GM12865 (cell line): ENCODE measurements at regions not wholly inside any gene's neighbourhood (a gene's known extent, or its start where the extent isn't known, plus 50 kb on each side); places are given as distances from the start of the nearest gene placed in this dataset.

ENCODE experiments used
- DNase-seq: peaks from one replicate; pipeline ENCODE4 v3.0.0; 2010; ENCODE audit warnings: low read depth
- H3K4me3 ChIP-seq: 2 replicates; pipeline ENCODE4 v1.5.1; 2011; ENCODE audit warnings: mild to moderate bottlenecking, low read depth, low read length, control low read depth
- CTCF ChIP-seq: IDR thresholded peaks from 2 replicates; pipeline ENCODE4 v1.5.1; 2011; ENCODE audit warnings: low read length, control low read depth, low read depth, inconsistent platforms; ENCODE audit not compliant: insufficient read depth; ENCODE audit errors: missing control alignments

DNA sequence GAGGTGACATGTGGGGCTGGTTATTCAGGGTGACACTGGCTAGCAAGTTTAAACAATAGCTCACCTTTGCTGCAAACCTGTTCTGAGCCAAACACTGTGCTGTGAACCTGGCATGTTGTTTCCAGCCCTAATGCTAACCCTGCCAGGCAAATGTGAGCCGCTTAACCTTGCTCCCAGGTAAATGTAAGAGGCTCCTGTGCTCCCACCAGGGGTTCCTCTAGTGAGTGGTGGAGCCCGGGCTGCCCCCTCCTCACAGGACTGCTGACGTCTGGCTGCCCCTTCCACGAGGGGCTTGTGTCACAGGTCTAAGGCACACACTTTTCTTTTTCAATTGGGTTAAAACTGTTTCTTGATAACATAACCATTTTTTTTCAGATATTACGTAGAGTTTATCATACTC, 223.7 kb downstream of the DCDC2C start:
- no peak for TF ChIP-seq CTCF
- DNase-seq: no peak
- H3K4me3 ChIP-seq: no peak overlapping the region

GRCh38 chr2:3929374-3929773, 226.0 kb downstream of the DCDC2C start:
- no peak overlapping the region for H3K4me3 ChIP-seq
- no peak for TF ChIP-seq CTCF
- DNase-seq: no peak

DNA sequence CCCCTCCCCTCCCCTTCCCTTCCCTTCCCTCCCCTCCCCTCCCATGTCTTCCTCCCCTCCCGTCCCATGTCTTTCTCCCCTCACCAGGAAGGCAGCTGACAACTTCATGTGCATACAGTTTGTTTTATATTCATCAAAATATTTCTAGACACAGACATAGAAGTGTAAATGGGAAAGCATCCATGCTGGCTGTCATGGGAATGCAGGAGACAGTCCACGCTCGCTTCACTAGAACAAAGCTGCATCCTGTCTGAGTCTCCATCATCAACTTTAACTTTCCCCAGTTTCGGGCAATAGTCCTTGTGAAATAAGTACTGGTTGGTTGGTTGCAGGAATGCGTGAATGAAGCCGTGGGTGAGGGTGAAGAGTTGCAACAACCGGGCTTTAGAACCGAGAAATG, 226.9 kb downstream of the DCDC2C start:
- DNase-seq: no peak
- TF ChIP-seq CTCF: no peak
- no peak overlapping the region for H3K4me3 ChIP-seq

DNA sequence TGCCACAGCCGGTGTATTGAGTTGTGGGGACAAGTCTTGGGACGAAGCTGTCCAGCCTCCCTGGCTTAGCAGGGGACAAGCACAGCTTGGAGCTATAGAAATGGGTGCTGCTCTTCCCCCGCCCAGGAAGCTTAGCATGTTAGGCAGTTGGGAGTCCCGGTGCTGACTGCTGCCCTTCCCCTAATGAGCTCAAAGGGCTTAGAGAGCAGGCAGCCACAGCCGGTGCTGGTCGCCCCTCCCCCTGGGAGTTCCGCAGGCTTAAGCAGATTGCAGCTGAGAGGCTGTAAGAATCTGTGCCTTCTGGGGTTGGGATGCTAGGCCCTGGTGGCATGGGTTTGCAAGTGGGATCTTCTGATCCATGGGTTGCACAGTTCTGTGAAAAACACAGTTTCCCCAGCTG, 237.3 kb downstream of the DCDC2C start:
- no peak overlapping the region for H3K4me3 ChIP-seq
- TF ChIP-seq CTCF: no peak
- no peak for DNase-seq

- DNase-seq: no peak
- no peak for TF ChIP-seq CTCF
- H3K4me3 ChIP-seq: no peak overlapping the region
These were observed 239.5 kb downstream of the DCDC2C start for GRCh38 chr2:3942841-3943240.

DNA sequence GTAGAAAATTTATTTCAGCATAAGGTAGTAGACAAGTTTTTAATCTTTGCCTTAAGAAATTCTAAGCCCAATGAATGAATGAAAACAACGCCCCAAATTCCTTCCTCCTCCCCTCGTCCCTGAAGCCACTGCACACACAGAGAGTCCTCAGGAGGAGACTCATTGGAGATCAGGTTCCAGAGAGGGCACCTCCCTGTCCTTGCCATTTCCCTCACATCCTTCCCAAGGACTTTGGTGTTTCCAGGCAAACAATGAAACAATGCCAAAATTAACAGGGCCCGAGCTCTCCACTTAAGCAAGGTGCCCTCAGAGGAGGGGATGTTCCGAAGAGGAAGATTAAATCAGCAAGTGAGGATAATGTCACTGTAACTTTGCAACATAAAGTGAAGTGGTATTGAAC, 240.7 kb downstream of the DCDC2C start:
- H3K4me3 ChIP-seq: no peak overlapping the region
- no peak for TF ChIP-seq CTCF
- DNase-seq: no peak

GRCh38 chr2:3944841-3945240, 241.5 kb downstream of the DCDC2C start:
- DNase-seq: no peak
- TF ChIP-seq CTCF: no peak
- H3K4me3 ChIP-seq: no peak overlapping the region
